DMS153 treated with DMSO at 0.1 percent for 48 hours (cell line): ENCODE measurements at regions not wholly inside any gene's neighbourhood (a gene's known extent, or its start where the extent isn't known, plus 50 kb on each side); places are given as distances from the start of the nearest gene placed in this dataset.
A peak's percentile ranks its signal among the peaks of the same experiment; 100 is the strongest.
"Not testable (repeated sequence)": the region's sequence is repeated elsewhere in the genome, so short reads cannot be mapped to it uniquely, and the experiment has no call there.

ENCODE experiments used
- DNase-seq: peaks from one replicate; lab custom pipeline; 2025; ENCODE audit not compliant: unreplicated experiment; lab: John Stamatoyannopoulos, UW

GRCh38 chr10:89944138-89944537 is 242.7 kb downstream of the KIF20B start:
- no peak for DNase-seq

DNA sequence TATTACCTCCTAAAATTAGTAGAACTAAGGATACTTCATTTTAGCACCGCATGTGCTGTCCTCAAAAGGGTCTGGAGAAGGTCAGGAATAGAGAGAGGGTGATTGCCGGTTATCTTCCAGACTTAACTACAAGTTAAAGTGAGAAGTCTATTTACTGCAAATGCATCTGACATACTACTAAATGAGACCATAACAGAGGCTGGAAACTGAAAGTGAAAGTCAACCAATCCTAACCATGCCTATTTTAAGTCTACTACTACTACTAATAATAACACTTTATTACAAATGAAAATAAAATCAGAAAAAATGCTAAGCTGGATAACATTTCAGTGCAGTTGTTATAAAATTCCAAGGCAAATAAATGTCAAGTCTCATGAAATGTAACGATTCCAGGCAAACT is 244.7 kb downstream of the KIF20B start:
- DNase-seq: no peak

DNA sequence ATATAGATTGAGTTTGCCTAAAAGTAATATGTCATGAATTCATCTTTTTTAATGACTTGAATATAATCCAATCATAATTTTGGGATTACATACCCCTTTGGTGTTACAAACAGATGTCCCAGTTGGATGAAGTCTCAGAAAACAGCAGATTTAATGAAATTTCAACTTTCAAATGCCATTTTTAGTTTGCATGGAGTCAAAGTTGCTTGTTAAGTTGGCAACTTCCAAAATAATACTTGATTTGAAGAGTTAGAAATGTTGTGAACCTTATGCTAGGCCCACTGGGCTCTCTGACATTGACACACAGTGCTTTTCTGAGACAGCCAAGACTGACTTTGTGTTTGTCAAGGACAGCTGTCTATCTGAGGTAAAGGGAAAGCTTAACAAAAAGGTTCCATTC is 248.1 kb downstream of the KIF20B start:
- DNase-seq: no peak

GRCh38 chr10:89952325-89952724 is 250.9 kb downstream of the KIF20B start:
- DNase-seq: no peak

DNA sequence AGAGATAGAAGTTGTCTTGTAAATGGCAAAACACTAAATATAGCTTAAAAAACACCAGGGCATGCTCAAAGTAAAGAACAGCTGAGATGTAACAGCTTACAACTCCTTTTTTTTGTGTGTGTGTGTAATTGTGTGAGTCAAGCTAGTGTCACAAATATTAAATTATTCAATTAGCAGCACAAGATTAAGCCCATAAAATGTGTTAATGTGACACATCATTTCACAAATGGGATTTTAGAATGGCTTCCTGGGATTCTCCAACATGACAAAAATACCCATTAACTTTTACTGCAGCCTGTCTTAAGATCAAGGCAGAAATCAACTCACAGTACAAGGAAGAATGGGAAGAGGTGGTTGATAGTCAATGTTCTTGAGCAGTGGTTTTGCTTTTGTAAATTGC is 251.4 kb downstream of the KIF20B start:
- no peak for DNase-seq

DNA sequence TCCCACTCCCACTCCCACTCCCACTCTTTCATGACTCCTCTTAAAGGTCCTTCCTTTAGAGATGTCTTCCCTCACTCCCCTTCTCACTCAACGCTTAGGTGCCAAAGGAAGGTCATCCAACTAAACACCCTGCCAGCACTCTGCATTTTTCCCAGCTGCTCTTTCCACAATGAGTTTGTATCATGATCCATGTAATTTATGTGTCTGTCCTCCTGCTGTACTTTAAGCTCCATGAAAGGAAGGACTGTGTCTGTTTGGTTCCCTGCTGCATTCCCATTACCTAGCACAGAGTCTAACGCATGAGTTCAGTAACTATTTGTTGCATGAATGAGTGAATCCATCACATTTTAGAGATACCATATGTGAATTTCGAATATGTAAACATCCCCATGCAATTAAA is 252.7 kb downstream of the KIF20B start:
- DNase-seq: no peak

DNA sequence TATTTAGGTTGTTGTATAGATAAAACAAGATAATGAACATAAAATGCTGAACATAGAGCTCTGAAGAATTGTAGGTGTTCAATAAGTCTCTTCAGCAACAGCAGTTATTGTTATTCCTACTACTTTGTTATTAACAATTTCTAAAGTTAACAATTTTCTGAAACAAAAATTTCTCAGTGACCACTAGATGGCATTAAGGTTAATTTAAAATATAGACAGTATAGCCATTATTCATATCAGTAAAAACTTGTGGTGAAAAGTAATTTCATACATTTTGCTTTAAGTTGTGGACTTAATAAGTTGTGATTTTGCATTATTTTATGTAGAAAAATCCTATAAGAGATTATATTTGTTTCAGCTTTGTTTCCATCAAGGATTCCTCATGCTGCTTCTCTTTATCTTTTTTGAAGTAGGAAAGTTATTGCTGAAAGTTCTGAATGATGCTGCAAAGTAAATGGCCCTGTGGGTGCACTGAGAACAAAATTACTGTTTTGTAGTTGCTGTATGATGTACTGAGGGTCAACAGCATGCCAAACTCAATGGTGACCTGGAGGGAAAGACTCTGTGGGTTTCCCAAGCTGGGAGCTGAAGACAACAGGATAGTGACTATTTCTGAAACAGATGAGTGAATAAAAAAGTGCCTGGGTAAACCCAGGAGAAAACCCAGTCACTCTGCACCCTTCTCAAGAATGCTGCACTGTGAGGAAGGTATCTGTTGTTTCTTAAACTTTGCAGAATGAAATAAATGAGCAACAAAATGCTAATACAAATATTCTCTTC is 253.6 kb downstream of the KIF20B start:
- peak; percentile 44 for DNase-seq

DNA sequence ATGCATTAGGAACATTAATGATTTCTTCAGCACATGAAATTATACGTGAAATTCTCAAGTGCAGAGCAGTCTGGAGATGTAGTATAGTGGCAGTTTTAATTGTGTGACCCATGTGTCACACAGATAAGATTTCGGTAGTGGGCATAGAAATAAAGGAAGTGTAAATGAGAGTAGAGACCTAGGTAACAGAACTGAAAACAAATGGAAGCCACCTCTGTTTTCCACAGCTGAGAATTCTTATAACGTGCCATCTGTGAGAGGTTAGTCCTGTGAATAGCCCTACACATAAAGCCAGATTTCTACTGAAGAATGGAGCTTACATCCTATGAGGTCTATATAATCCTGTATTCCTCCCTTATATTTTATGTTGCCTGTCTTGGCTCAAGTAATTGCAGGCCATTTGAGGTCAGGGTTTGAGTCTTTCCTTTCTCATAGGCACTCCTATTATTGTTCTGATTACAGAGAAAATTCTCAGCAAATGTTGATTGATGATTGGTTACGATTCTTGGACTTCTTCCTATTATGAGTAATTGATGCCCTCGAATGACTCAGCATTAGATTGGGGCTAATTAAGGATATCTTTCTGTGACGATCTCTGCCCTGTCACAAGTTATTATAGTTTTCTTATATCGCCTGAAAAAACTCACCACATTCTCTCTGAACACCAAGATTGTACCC is 258.2 kb downstream of the KIF20B start:
- DNase-seq: no peak

GRCh38 chr10:89963451-89964102 is 262.2 kb downstream of the KIF20B start:
- DNase-seq: no peak

DNA sequence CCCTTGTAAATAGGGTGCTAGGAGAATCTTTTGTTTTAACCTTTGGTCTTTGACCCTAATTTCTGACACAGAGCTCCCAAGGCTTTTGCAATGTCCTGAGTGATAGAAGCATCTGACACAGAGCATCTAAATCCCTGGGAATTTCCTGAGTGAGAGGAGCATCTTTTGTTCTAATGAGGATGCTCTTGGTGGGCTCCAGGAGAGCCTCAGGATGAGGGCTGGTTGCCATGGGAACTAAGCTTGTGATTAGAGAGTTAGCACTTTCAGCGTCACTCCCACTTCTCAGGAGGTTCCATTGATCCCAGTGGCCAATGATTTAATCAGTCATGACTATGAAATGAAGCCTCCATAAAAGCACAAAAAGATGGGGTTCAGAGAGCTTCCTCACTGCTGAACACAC is 264.8 kb downstream of the KIF20B start:
- no peak for DNase-seq

- no peak for DNase-seq
Measured at GRCh38 chr10:89973326-89973725, 271.9 kb downstream of the KIF20B start.

DNA sequence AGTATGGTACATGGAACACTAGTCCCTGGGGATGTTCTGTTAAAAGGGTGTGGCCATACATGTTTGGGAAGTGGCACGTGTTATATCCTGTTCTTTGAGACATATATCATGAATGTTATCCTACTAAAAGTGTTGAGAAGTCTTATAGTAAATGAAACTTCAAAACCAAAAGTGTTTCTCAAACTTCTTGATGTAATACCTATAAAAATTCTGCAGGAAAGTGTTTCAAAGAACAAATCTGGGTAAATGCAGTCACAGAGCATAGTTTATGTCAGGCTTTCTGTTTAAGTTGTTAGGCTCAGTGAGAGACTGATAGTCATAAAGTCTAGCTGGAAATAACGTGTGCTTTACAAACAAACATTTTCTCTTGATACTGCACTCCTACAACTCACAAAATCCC is 273.7 kb downstream of the KIF20B start:
- DNase-seq: peak; percentile 18

GRCh38 chr10:89975771-89976170 is 274.4 kb downstream of the KIF20B start:
- DNase-seq: peak; percentile 8

DNA sequence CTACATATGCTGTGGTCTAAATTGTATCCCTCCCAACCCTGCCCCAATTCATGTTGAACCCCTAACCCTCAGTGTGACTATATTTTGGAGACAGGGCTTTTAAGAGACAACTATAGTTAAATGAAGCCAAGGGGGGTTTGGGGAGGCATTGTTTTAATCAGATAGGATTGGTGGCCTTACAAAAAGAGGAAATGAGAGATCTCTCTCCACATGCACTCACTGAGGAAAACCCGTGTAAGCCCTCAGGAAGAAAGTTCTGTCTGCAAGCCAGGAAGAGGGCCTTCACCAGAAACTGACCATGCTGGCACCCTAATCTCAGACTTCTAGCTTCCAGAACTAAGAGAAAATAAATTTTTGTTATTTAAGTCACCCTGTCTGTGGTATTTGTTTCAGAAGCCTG is 276.7 kb downstream of the KIF20B start:
- no peak for DNase-seq

GRCh38 chr10:89979726-89980125 is 278.3 kb downstream of the KIF20B start:
- DNase-seq: no peak

DNA sequence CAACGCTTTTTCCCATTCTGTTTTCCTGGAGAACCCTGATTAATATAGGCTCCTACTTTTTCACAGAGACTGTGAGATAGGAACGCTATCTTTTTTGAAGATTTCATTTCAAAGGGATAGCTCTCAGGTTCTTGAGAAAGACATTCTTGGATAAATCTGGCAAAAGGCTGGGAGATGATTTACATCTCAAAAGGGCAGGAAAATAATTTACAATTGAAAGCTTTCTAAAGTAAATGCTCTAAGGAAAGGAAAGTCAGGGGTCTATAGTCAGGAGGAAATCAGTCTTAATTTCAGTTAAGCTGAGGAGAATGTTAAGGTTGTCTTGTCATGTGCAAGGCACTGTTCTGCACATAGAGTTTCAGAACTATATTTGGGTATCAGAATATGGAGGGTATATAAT is 278.8 kb downstream of the KIF20B start:
- no peak for DNase-seq

- no peak for DNase-seq
Measured at GRCh38 chr10:89981891-89982290, 280.5 kb downstream of the KIF20B start.

DNA sequence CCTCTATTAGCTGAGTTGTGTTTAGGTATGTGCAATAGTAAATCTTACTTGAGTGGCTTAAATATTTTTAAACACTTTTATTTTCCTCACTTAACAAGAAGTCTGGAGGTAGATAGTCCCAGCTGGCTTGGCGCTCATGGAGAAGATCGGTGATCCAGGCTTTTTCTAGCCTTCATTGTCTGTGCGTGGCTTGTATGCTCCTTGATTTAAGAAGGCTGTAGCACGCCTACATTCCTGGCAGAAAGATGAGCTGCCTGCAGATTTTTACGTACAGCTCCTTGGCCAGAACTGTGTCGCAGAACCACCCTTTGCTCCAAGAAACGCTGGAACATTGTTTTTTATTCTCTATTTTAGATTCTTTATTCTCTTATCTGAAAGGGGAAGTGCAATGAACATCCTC is 284.1 kb downstream of the KIF20B start:
- no peak for DNase-seq

DNA sequence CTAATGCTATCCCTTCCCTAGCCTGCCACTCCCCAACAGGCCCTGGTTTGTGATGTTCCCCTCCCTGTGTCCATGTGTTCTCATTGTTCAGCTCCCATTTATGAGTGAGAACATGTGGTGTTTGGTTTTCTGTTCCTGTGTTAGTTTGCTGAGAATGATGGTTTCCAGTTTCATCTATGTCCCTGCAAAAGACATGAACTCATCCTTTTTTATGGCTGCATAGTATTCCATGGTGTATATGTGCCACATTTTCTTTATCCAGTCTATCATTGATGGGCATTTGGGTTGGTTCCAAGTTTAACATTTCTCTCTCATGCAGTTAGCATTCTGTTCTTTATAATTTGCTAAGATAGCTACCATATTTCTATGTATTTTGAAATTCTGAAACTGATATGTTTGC is 287.0 kb downstream of the KIF20B start:
- not testable (repeated sequence) for DNase-seq

GRCh38 chr10:89992575-89992974 is 291.2 kb downstream of the KIF20B start:
- no peak for DNase-seq

GRCh38 chr10:90007226-90007625 is 305.8 kb downstream of the KIF20B start:
- DNase-seq: no peak

- not testable (repeated sequence) for DNase-seq
Measured at GRCh38 chr10:90011281-90011680, 309.9 kb downstream of the KIF20B start.
